ENCODE measurements at regions not wholly inside any gene's neighbourhood (a gene's known extent, or its start where the extent isn't known, plus 50 kb on each side); places are given as distances from the start of the nearest gene placed in this dataset.

DNA sequence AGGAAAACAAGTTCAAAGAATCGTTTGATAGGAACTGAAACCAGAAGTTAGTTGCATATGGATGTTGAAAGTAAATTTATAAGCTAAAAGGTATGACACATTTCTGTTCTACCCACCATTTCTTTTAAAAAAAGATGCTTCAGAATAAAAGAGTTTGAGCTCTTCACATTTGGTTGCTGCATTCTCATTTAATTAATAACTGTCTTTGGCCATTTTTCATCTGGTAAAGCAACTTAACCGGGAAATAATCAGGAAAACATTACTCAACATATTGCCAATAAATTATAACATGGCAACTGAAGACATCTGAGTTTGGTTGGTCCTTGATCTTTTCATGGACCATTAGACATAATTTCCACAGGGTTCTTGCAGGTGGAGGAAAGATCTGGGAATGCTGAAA, 180.2 kb upstream of the TWIST2 start:
- WGBS, 5 donors: 46 to 70% (median 54%) methylated on average over 2 of the region's 2 CpGs
- no peak overlapping the region for H3K4me3 ChIP-seq
- intact Hi-C loops (cut with DNase I; ENCODE audit: low total_unique reads): no loop called here
- TF ChIP-seq, protein P1, sequence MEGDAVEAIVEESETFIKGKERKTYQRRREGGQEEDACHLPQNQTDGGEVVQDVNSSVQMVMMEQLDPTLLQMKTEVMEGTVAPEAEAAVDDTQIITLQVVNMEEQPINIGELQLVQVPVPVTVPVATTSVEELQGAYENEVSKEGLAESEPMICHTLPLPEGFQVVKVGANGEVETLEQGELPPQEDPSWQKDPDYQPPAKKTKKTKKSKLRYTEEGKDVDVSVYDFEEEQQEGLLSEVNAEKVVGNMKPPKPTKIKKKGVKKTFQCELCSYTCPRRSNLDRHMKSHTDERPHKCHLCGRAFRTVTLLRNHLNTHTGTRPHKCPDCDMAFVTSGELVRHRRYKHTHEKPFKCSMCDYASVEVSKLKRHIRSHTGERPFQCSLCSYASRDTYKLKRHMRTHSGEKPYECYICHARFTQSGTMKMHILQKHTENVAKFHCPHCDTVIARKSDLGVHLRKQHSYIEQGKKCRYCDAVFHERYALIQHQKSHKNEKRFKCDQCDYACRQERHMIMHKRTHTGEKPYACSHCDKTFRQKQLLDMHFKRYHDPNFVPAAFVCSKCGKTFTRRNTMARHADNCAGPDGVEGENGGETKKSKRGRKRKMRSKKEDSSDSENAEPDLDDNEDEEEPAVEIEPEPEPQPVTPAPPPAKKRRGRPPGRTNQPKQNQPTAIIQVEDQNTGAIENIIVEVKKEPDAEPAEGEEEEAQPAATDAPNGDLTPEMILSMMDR (IDR thresholded peaks at IDR 0.05 in 8 of 11, conservative IDR thresholded peaks at IDR 0.05 in 3 of 11): no peak
- TF ChIP-seq POLR2AphosphoS5 (IDR thresholded peaks at IDR 0.05) (no peak), POLR2A (IDR thresholded peaks at IDR 0.05) (no peak)
- no peak for DNase-seq
- no peaks in the 10 kb centered on the region for H3K36me3 ChIP-seq
- no peak overlapping the region for H3K27ac ChIP-seq
- H3K4me1 ChIP-seq: no peaks in the 10 kb centered on the region
- H3K9me3 ChIP-seq: peaks cover 0 to 28% (median 14%) of the 10 kb centered on the region in 8 donors
- H3K27me3 ChIP-seq (replicated peaks in 1 of 7): peaks cover 0 to 23% (median 0%) of the 10 kb centered on the region in 7 donors

- 50 to 63% (median 57%) methylated on average over 1 of the region's 1 CpG for WGBS, 5 donors
- H3K4me3 ChIP-seq: no peak overlapping the region
- H3K4me1 ChIP-seq: no peaks in the 10 kb centered on the region
- no peak for DNase-seq
- H3K27me3 ChIP-seq (replicated peaks in 1 of 7): peaks cover 0 to 22% (median 0%) of the 10 kb centered on the region in 7 donors
- H3K36me3 ChIP-seq: no peaks in the 10 kb centered on the region
- TF ChIP-seq, protein P1 (IDR thresholded peaks at IDR 0.05 in 8 of 11, conservative IDR thresholded peaks at IDR 0.05 in 3 of 11): no peak
- no peak for TF ChIP-seq POLR2AphosphoS5 (IDR thresholded peaks at IDR 0.05)
- no peak for TF ChIP-seq POLR2A (IDR thresholded peaks at IDR 0.05)
- peaks cover 0 to 24% (median 13%) of the 10 kb centered on the region in 8 donors for H3K9me3 ChIP-seq
- intact Hi-C loops (cut with DNase I; ENCODE audit: low total_unique reads): no loop called here
- H3K27ac ChIP-seq: no peak overlapping the region
These were observed 179.5 kb upstream of the TWIST2 start for GRCh38 chr2:238668426-238668825.

- 93 to 95% (median 94%) methylated on average over 1 of the region's 1 CpG for WGBS, 5 donors
- TF ChIP-seq, protein P1 (IDR thresholded peaks at IDR 0.05 in 8 of 11, conservative IDR thresholded peaks at IDR 0.05 in 3 of 11): no peak
- no peak for TF ChIP-seq POLR2AphosphoS5 (IDR thresholded peaks at IDR 0.05)
- TF ChIP-seq POLR2A (IDR thresholded peaks at IDR 0.05): no peak
- H3K27ac ChIP-seq: no peak overlapping the region
- H3K9me3 ChIP-seq: peaks cover 0 to 18% (median 12%) of the 10 kb centered on the region in 8 donors
- intact Hi-C loops (cut with DNase I; ENCODE audit: low total_unique reads): no loop called here
- no peaks in the 10 kb centered on the region for H3K36me3 ChIP-seq
- DNase-seq: no peak
- no peaks in the 10 kb centered on the region for H3K4me1 ChIP-seq
- H3K4me3 ChIP-seq: no peak overlapping the region
- H3K27me3 ChIP-seq (replicated peaks in 1 of 7): peaks cover 0 to 16% (median 0%) of the 10 kb centered on the region in 7 donors
These were observed 178.8 kb upstream of the TWIST2 start for GRCh38 chr2:238669046-238669445.

DNA sequence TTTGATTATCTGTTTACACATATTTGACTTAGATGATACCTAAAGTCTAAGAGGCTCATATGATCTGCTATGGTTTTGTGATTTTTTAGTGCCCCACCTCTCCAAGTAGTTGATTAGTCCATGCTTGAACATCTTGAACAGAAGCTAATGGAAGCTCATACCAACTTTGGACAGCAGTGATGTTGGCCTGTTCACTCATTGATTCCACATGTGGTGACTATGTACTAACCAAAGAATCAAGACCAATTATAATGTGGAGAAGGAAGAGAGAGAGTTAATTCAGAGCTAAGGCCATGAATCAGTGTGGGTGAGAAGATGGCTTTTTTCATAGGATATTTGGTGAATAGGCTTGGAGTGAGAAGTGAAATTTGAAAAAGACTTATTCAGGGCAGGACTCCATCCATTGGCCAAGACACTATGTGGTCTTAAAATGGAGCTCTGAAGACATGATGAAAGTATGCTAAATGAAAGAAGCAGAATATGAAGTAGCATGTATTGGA, 178.3 kb upstream of the TWIST2 start:
- Histone ChIP-seq H3K27me3 (replicated peaks in 1 of 7) (peaks cover 0 to 11% (median 0%) of the 10 kb centered on the region in 7 donors), H3K4me1 (no peaks in the 10 kb centered on the region), H3K36me3 (no peaks in the 10 kb centered on the region), H3K27ac (no peak overlapping the region), H3K9me3 (peaks cover 0 to 12% (median 8%) of the 10 kb centered on the region in 8 donors), H3K4me3 (no peak overlapping the region)
- intact Hi-C loops (cut with DNase I; ENCODE audit: low total_unique reads): no loop called here
- no peak for TF ChIP-seq POLR2AphosphoS5 (IDR thresholded peaks at IDR 0.05)
- no peak for TF ChIP-seq POLR2A (IDR thresholded peaks at IDR 0.05)
- TF ChIP-seq, protein P1 (IDR thresholded peaks at IDR 0.05 in 8 of 11, conservative IDR thresholded peaks at IDR 0.05 in 3 of 11): no peak
- DNase-seq: no peak

Measured in spleen (tissue), 11 donors.